ENCODE measurements at regions not wholly inside any gene's neighbourhood (a gene's known extent, or its start where the extent isn't known, plus 50 kb on each side); places are given as distances from the start of the nearest gene placed in this dataset.

GRCh38 chr12:42701084-42701483, 111.5 kb upstream of the PRICKLE1 start:
- no peak for DNase-seq

GRCh38 chr12:42698213-42698612, 108.7 kb upstream of the PRICKLE1 start:
- DNase-seq, result no peak

- DNase-seq, result peak; percentile 27
These were observed 107.0 kb upstream of the PRICKLE1 start for GRCh38 chr12:42696406-42697149.

- no peak for DNase-seq
These were observed 106.0 kb upstream of the PRICKLE1 start for GRCh38 chr12:42695490-42695995.

GRCh38 chr12:42692749-42693148, 103.2 kb upstream of the PRICKLE1 start:
- DNase-seq, result no peak

- no peak for DNase-seq
These were observed 102.5 kb upstream of the PRICKLE1 start for GRCh38 chr12:42691991-42692557.

GRCh38 chr12:42690264-42690663, 100.7 kb upstream of the PRICKLE1 start:
- no peak for DNase-seq

- no peak for DNase-seq
These were observed 100.2 kb upstream of the PRICKLE1 start for GRCh38 chr12:42689699-42690098.

- no peak for DNase-seq
These were observed 97.1 kb upstream of the PRICKLE1 start for GRCh38 chr12:42686514-42687172.

GRCh38 chr12:42684802-42685071, 95.2 kb upstream of the PRICKLE1 start:
- no peak for DNase-seq

GRCh38 chr12:42683933-42684801, 94.6 kb upstream of the PRICKLE1 start:
- DNase-seq, result no peak

- no peak for DNase-seq
These were observed 93.7 kb upstream of the PRICKLE1 start for GRCh38 chr12:42683266-42683665.

GRCh38 chr12:42679466-42679865, 89.9 kb upstream of the PRICKLE1 start:
- DNase-seq, result no peak

- no peak for DNase-seq
These were observed 87.9 kb upstream of the PRICKLE1 start for GRCh38 chr12:42677461-42677860.

- DNase-seq, result no peak
These were observed 84.0 kb upstream of the PRICKLE1 start for GRCh38 chr12:42673535-42673934.

GRCh38 chr12:42670719-42671118, 81.2 kb upstream of the PRICKLE1 start:
- no peak for DNase-seq

- DNase-seq, result no peak
These were observed 80.0 kb upstream of the PRICKLE1 start for GRCh38 chr12:42669553-42669952.

- DNase-seq, result no peak
These were observed 77.2 kb upstream of the PRICKLE1 start for GRCh38 chr12:42666671-42667243.

- no peak for DNase-seq
These were observed 74.1 kb upstream of the PRICKLE1 start for GRCh38 chr12:42663621-42664020.

- no peak for DNase-seq
These were observed 71.7 kb upstream of the PRICKLE1 start for GRCh38 chr12:42660968-42661937.

- no peak for DNase-seq
These were observed 70.6 kb upstream of the PRICKLE1 start for GRCh38 chr12:42660117-42660516.

- no peak for DNase-seq
These were observed 62.5 kb upstream of the PRICKLE1 start for GRCh38 chr12:42652048-42652447.
